ENCODE measurements at regions not wholly inside any gene's neighbourhood (a gene's known extent, or its start where the extent isn't known, plus 50 kb on each side); places are given as distances from the start of the nearest gene placed in this dataset.

DNA sequence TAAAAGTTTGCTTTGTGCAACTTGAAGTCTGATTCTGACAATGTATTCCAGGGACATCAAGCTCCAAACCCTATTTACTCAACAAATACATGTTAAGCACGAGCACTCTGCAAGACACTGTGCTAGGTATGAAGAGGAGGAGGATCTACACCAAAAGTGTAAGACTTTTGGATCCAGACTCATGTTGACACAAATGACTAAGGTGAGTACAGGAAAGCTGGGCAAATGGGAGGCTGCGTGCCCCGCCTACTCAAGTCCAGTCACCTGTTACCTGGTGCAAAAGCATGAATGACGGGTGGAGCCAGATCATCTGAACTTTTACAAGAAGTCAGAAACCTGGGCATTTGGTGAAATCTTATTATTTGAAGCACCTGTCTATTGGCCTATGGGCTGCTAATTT, 120.7 kb downstream of the ABCC12 start:
- TF ChIP-seq, protein P1, sequence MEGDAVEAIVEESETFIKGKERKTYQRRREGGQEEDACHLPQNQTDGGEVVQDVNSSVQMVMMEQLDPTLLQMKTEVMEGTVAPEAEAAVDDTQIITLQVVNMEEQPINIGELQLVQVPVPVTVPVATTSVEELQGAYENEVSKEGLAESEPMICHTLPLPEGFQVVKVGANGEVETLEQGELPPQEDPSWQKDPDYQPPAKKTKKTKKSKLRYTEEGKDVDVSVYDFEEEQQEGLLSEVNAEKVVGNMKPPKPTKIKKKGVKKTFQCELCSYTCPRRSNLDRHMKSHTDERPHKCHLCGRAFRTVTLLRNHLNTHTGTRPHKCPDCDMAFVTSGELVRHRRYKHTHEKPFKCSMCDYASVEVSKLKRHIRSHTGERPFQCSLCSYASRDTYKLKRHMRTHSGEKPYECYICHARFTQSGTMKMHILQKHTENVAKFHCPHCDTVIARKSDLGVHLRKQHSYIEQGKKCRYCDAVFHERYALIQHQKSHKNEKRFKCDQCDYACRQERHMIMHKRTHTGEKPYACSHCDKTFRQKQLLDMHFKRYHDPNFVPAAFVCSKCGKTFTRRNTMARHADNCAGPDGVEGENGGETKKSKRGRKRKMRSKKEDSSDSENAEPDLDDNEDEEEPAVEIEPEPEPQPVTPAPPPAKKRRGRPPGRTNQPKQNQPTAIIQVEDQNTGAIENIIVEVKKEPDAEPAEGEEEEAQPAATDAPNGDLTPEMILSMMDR (IDR thresholded peaks at IDR 0.05), result no peak
- TF ChIP-seq POLR2A (IDR thresholded peaks at IDR 0.05) (no peak), POLR2AphosphoS5 (IDR thresholded peaks at IDR 0.05) (no peak), EP300 (IDR thresholded peaks at IDR 0.05) (no peak)
